GM12878 (cell line): ENCODE measurements at regions not wholly inside any gene's neighbourhood (a gene's known extent, or its start where the extent isn't known, plus 50 kb on each side); places are given as distances from the start of the nearest gene placed in this dataset.

Source experiments
- ATAC-seq: fragments of 200-7000 bp; cut with Tn5 transposase; 3 replicates; pipeline ENCODE4 v1.9.1; 2020; ENCODE audit warnings: mild to moderate bottlenecking, moderate library complexity
- BruUV-seq: library from RNA; stranded (reverse); fragments of 400-500 nt; replicated peaks from 2 replicates; lab custom pipeline; 2021; lab: Mats Ljungman, UMichigan
- CTCF ChIA-PET: fragments of 300-600 bp; sonication (Branson Sonifier 250); formaldehyde crosslinking; extraction: SDS; loops from one replicate; lab custom pipeline; 2021; ENCODE audit warnings: inconsistent platforms; lab: Yijun Ruan, JAX
- POLR2A ChIA-PET: fragments of 350-600 bp; formaldehyde crosslinking; extraction: SDS; loops from one replicate; lab custom pipeline; 2021; ENCODE audit warnings: inconsistent platforms; lab: Charles Lee
- RAD21 ChIA-PET: fragments of 300-600 bp; sonication (Branson Sonifier 250); formaldehyde crosslinking; loops from one replicate; lab custom pipeline; 2023; ENCODE audit warnings: antibody characterized with exemption; ENCODE audit not compliant: unreplicated experiment; lab: Charles Lee
- SMC1A ChIA-PET: fragments of 300-600 bp; sonication (Branson Sonifier 250); formaldehyde crosslinking; loops from one replicate; lab custom pipeline; 2023; ENCODE audit not compliant: unreplicated experiment, uncharacterized antibody; lab: Charles Lee
- DNase-seq: peaks from one replicate; pipeline ENCODE4 v3.0.0-alpha.2; 2011; ENCODE audit warnings: low read depth, low spot score
- FAIRE-seq: peaks from 3 replicates; lab custom pipeline; 2011; peaks lifted over from hg19 to GRCh38; lab: Jason Lieb, UNC
- H2AFZ ChIP-seq: 2 replicates; pipeline ENCODE4 v1.6.0; 2011; ENCODE audit warnings: low read depth, low read length, control low read depth; ENCODE audit not compliant: control insufficient read depth
- H3K27ac ChIP-seq: 2 replicates; pipeline ENCODE4 v1.5.1; 2011; ENCODE audit warnings: control low read depth; ENCODE audit not compliant: control insufficient read depth, insufficient read depth
- H3K27me3 ChIP-seq, 2 experiments: replicated peaks in 1 of 2; 2 replicates each; pipeline versions ENCODE4 v1.6.0 to v1.6.1; 2011; ENCODE audit warnings: low read length in 1 of 2; ENCODE audit not compliant: control insufficient read depth in 2 of 2, insufficient read depth in 2 of 2
- H3K36me3 ChIP-seq, 2 experiments: 2 replicates each; pipeline ENCODE4 v1.5.1; 2011; ENCODE audit warnings: low read length in 1 of 2; ENCODE audit not compliant: control insufficient read depth in 2 of 2, insufficient read depth in 2 of 2
- H3K4me1 ChIP-seq: 2 replicates; pipeline ENCODE4 v1.6.1; 2011; ENCODE audit warnings: mild to moderate bottlenecking, low read length, moderate library complexity, mixed read lengths; ENCODE audit not compliant: control insufficient read depth, insufficient read depth
- H3K4me2 ChIP-seq: 2 replicates; pipeline ENCODE4 v1.6.0; 2011; ENCODE audit warnings: control low read depth; ENCODE audit not compliant: control insufficient read depth, insufficient read depth
- H3K4me3 ChIP-seq: fragments of 200-600 bp; sonication (generic); 2 replicates; pipeline ENCODE4 v1.5.1; 2016
- H3K79me2 ChIP-seq: 2 replicates; pipeline ENCODE4 v1.6.0; 2011; ENCODE audit warnings: low read length; ENCODE audit not compliant: control insufficient read depth, insufficient read depth
- H3K9ac ChIP-seq: 2 replicates; pipeline ENCODE4 v1.8.0; 2011; ENCODE audit warnings: low read length, control low read depth, mixed read lengths; ENCODE audit not compliant: control insufficient read depth, insufficient read depth
- H3K9me3 ChIP-seq: replicated peaks from 3 replicates; pipeline ENCODE4 v1.5.1; 2011; ENCODE audit warnings: mild to moderate bottlenecking, low read length; ENCODE audit not compliant: control insufficient read depth, insufficient read depth
- H4K20me1 ChIP-seq: 2 replicates; pipeline ENCODE4 v1.6.0; 2011; ENCODE audit not compliant: control insufficient read depth, insufficient read depth
- ATF7 ChIP-seq: fragments of 450-650 bp; IDR thresholded peaks from 2 replicates; pipeline ENCODE4 v1.6.1; 2016; ENCODE audit warnings: low read depth, mild to moderate bottlenecking
- DPF2 ChIP-seq: fragments of 450-650 bp; IDR thresholded peaks from 2 replicates; pipeline ENCODE4 v1.6.1; 2017; ENCODE audit warnings: mild to moderate bottlenecking
- EED ChIP-seq: sonication (generic); IDR thresholded peaks from 2 replicates; pipeline ENCODE4 v1.6.1; 2016; ENCODE audit warnings: antibody characterized with exemption, low read depth
- LARP7 ChIP-seq: fragments of 450-650 bp; IDR thresholded peaks from 2 replicates; pipeline ENCODE4 v1.6.1; 2017; ENCODE audit warnings: mild to moderate bottlenecking
- MTA3 ChIP-seq: IDR thresholded peaks from 2 replicates; pipeline ENCODE4 v1.6.1; 2012; ENCODE audit warnings: low read length, inconsistent platforms, borderline replicate concordance
- MXI1 ChIP-seq: fragments of 150-350 bp; IDR thresholded peaks from 2 replicates; pipeline ENCODE4 v1.6.1; 2011; ENCODE audit warnings: low read depth, mild to moderate bottlenecking, inconsistent platforms, low read length, improper control_type of control experiment
- NFYA ChIP-seq: IDR thresholded peaks from 2 replicates; pipeline ENCODE4 v1.6.1; 2011; ENCODE audit warnings: low read depth, mild to moderate bottlenecking, low read length, improper control_type of control experiment, borderline replicate concordance
- SMARCA5 ChIP-seq: fragments of 450-650 bp; IDR thresholded peaks from 2 replicates; pipeline ENCODE4 v1.6.1; 2017; ENCODE audit warnings: mild to moderate bottlenecking
- ZNF217 ChIP-seq: fragments of 450-650 bp; IDR thresholded peaks from 2 replicates; pipeline ENCODE4 v1.6.1; 2017; ENCODE audit warnings: antibody characterized with exemption, mild to moderate bottlenecking
- WGBS: methylation state at CpG from one replicate; pipeline ENCODE4 v1.1.6; 2016; ENCODE audit warnings: low lambda C conversion rate; ENCODE audit not compliant: insufficient replicate concordance, insufficient coverage; ENCODE audit errors: missing lambda C conversion rate; 5-methylcytosine and 5-hydroxymethylcytosine counted together
- in situ Hi-C: fragments of 300-500 bp; cut with MboI; formaldehyde crosslinking; loops from 9 replicates; pipeline ENCODE4 v1.14.3; 2018; ENCODE audit warnings: mixed read lengths
- intact Hi-C: fragments of 100-400 bp; cut with micrococcal nuclease; formaldehyde crosslinking; loops from one replicate; pipeline ENCODE4 v1.14.2; 2022; ENCODE audit not compliant: unreplicated experiment
- TF ChIP-seq, protein P1 (sequence below): fragments of 450-650 bp; IDR thresholded peaks from 2 replicates; pipeline ENCODE4 v1.6.1; 2017; ENCODE audit warnings: mild to moderate bottlenecking
- TF ChIP-seq, protein P2 (sequence below): fragments of 450-650 bp; IDR thresholded peaks from 2 replicates; pipeline ENCODE4 v1.6.1; 2016; ENCODE audit warnings: mild to moderate bottlenecking, moderate library complexity, borderline replicate concordance
- TF ChIP-seq, protein P3 (sequence below): fragments of 450-650 bp; IDR thresholded peaks from 2 replicates; pipeline ENCODE4 v1.6.1; 2017; ENCODE audit warnings: borderline replicate concordance
- TF ChIP-seq, protein P4 (sequence below): IDR thresholded peaks from 2 replicates; pipeline ENCODE4 v1.6.1; 2012; ENCODE audit warnings: improper control_type of control experiment, low read depth, low read length; ENCODE audit not compliant: insufficient replicate concordance

DNA sequence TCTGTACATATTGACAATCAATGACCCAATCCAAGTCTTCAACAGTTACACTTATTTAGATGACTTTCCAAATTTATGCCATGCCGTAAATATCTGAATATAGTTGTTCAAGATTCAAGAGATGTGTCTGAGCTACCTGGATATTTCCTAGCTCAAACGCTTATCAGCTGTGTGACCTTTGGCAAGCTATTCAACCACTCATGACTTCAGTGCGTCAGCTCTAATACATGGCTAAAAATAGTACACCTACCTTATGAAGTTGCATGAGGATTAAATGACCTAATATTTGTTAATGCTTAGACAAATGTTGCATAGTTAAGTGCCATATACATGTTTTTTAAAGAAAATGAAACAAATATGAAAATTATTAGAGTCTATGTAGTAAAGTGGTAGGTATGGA, 704.1 kb downstream of the OLFM4 start:
- Histone ChIP-seq H3K4me3 (no peak overlapping the region), H3K79me2 (no peaks in the 10 kb centered on the region), H2AFZ (no peak overlapping the region), H3K9me3 (no peaks in the 10 kb centered on the region), H3K4me1 (no peaks in the 10 kb centered on the region), H3K27ac (no peak overlapping the region), H3K36me3 (no peaks in the 10 kb centered on the region), H3K27me3 (no peaks in the 10 kb centered on the region), H4K20me1 (no peaks in the 10 kb centered on the region), H3K4me2 (no peak overlapping the region), H3K9ac (no peak overlapping the region)
- SMC1A ChIA-PET: interaction anchor here (0.7 kb wide), 1 partner anchor 48 kb away, joined by 3 read pairs; no protein-coding TSS in a partner anchor
- FAIRE-seq (no peak), ATAC-seq (no peak), DNase-seq (no peak)
- RAD21 ChIA-PET: no interaction called here
- CTCF ChIA-PET: no interaction called here
- POLR2A ChIA-PET: no interaction called here
- WGBS: 39% methylated on average over 3 of the region's 3 CpGs
- no TSS peak for BruUV-seq
- in situ Hi-C loops (no loop called here), intact Hi-C loops (no loop called here)
- TF ChIP-seq MXI1 (no peak), LARP7 (no peak), NFYA (no peak), MTA3 (no peak), SMARCA5 (no peak), ZNF217 (no peak), DPF2 (no peak), EED (no peak), ATF7 (no peak)
- TF ChIP-seq, protein P1, sequence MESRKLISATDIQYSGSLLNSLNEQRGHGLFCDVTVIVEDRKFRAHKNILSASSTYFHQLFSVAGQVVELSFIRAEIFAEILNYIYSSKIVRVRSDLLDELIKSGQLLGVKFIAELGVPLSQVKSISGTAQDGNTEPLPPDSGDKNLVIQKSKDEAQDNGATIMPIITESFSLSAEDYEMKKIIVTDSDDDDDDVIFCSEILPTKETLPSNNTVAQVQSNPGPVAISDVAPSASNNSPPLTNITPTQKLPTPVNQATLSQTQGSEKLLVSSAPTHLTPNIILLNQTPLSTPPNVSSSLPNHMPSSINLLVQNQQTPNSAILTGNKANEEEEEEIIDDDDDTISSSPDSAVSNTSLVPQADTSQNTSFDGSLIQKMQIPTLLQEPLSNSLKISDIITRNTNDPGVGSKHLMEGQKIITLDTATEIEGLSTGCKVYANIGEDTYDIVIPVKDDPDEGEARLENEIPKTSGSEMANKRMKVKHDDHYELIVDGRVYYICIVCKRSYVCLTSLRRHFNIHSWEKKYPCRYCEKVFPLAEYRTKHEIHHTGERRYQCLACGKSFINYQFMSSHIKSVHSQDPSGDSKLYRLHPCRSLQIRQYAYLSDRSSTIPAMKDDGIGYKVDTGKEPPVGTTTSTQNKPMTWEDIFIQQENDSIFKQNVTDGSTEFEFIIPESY: no peak
- TF ChIP-seq, protein P2, sequence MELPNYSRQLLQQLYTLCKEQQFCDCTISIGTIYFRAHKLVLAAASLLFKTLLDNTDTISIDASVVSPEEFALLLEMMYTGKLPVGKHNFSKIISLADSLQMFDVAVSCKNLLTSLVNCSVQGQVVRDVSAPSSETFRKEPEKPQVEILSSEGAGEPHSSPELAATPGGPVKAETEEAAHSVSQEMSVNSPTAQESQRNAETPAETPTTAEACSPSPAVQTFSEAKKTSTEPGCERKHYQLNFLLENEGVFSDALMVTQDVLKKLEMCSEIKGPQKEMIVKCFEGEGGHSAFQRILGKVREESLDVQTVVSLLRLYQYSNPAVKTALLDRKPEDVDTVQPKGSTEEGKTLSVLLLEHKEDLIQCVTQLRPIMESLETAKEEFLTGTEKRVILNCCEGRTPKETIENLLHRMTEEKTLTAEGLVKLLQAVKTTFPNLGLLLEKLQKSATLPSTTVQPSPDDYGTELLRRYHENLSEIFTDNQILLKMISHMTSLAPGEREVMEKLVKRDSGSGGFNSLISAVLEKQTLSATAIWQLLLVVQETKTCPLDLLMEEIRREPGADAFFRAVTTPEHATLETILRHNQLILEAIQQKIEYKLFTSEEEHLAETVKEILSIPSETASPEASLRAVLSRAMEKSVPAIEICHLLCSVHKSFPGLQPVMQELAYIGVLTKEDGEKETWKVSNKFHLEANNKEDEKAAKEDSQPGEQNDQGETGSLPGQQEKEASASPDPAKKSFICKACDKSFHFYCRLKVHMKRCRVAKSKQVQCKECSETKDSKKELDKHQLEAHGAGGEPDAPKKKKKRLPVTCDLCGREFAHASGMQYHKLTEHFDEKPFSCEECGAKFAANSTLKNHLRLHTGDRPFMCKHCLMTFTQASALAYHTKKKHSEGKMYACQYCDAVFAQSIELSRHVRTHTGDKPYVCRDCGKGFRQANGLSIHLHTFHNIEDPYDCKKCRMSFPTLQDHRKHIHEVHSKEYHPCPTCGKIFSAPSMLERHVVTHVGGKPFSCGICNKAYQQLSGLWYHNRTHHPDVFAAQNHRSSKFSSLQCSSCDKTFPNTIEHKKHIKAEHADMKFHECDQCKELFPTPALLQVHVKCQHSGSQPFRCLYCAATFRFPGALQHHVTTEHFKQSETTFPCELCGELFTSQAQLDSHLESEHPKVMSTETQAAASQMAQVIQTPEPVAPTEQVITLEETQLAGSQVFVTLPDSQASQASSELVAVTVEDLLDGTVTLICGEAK: no peak
- TF ChIP-seq, protein P3, sequence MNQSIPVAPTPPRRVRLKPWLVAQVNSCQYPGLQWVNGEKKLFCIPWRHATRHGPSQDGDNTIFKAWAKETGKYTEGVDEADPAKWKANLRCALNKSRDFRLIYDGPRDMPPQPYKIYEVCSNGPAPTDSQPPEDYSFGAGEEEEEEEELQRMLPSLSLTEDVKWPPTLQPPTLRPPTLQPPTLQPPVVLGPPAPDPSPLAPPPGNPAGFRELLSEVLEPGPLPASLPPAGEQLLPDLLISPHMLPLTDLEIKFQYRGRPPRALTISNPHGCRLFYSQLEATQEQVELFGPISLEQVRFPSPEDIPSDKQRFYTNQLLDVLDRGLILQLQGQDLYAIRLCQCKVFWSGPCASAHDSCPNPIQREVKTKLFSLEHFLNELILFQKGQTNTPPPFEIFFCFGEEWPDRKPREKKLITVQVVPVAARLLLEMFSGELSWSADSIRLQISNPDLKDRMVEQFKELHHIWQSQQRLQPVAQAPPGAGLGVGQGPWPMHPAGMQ: no peak
- TF ChIP-seq, protein P4, sequence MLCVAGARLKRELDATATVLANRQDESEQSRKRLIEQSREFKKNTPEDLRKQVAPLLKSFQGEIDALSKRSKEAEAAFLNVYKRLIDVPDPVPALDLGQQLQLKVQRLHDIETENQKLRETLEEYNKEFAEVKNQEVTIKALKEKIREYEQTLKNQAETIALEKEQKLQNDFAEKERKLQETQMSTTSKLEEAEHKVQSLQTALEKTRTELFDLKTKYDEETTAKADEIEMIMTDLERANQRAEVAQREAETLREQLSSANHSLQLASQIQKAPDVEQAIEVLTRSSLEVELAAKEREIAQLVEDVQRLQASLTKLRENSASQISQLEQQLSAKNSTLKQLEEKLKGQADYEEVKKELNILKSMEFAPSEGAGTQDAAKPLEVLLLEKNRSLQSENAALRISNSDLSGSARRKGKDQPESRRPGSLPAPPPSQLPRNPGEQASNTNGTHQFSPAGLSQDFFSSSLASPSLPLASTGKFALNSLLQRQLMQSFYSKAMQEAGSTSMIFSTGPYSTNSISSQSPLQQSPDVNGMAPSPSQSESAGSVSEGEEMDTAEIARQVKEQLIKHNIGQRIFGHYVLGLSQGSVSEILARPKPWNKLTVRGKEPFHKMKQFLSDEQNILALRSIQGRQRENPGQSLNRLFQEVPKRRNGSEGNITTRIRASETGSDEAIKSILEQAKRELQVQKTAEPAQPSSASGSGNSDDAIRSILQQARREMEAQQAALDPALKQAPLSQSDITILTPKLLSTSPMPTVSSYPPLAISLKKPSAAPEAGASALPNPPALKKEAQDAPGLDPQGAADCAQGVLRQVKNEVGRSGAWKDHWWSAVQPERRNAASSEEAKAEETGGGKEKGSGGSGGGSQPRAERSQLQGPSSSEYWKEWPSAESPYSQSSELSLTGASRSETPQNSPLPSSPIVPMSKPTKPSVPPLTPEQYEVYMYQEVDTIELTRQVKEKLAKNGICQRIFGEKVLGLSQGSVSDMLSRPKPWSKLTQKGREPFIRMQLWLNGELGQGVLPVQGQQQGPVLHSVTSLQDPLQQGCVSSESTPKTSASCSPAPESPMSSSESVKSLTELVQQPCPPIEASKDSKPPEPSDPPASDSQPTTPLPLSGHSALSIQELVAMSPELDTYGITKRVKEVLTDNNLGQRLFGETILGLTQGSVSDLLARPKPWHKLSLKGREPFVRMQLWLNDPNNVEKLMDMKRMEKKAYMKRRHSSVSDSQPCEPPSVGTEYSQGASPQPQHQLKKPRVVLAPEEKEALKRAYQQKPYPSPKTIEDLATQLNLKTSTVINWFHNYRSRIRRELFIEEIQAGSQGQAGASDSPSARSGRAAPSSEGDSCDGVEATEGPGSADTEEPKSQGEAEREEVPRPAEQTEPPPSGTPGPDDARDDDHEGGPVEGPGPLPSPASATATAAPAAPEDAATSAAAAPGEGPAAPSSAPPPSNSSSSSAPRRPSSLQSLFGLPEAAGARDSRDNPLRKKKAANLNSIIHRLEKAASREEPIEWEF: no peak
